Right atrium auricular region (tissue), 2 donors: ENCODE measurements at regions not wholly inside any gene's neighbourhood (a gene's known extent, or its start where the extent isn't known, plus 50 kb on each side); places are given as distances from the start of the nearest gene placed in this dataset.

Experiments used
- DNase-seq: peaks from one replicate; pipeline ENCODE4 v3.0.0-alpha.2; 2019; ENCODE audit warnings: low spot score
- H3K27ac ChIP-seq, 2 donors: fragments of 200-600 bp; sonication (generic); 1 replicate in 1 of 2; 2 replicates in 1 of 2; pipeline ENCODE4 v1.5.1; 2016 to 2019
- H3K27me3 ChIP-seq, 2 donors: fragments of 200-600 bp; sonication (generic); one replicate each; pipeline versions ENCODE4 v1.5.1 to v1.6.0; 2017 to 2019
- H3K36me3 ChIP-seq: fragments of 200-600 bp; sonication (generic); one replicate; pipeline ENCODE4 v1.5.1; 2016
- H3K4me1 ChIP-seq, 2 donors: fragments of 200-600 bp; sonication (generic); one replicate each; pipeline versions ENCODE4 v1.5.1 to v1.6.0; 2017 to 2019
- H3K4me3 ChIP-seq, 2 donors: fragments of 200-600 bp; sonication (generic); 1 replicate in 1 of 2; 2 replicates in 1 of 2; pipeline ENCODE4 v1.5.1; 2017 to 2019; ENCODE audit warnings: mild to moderate bottlenecking in 1 of 2, moderate library complexity in 1 of 2
- H3K9me3 ChIP-seq, 2 donors: fragments of 200-600 bp; sonication (generic); one replicate each; pipeline ENCODE4 v1.5.1; 2019
- TF ChIP-seq, protein P1 (sequence below), 2 donors: fragments of 200-600 bp; sonication (generic); IDR thresholded peaks; one replicate each; pipeline ENCODE4 v1.5.1; 2019; ENCODE audit warnings: antibody characterized with exemption in 2 of 2

DNA sequence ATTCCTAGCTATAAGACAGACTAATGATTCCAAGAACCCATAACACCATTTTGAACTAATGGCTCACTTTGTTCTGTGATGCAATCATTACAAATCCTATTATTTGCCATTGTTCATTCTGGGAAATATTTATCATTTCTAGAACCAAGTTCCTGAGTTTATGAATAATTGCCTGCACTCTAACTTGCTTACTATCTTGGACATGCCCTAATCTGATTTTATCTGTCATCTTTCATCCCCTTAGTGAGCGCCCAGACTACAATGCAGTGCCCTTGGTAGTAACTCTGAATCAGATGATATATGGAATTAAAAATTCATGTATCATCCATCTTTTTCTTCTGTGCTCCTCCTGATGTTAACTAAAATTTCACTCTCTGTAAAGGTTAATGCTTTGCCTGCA lies 703.1 kb upstream of the MDGA2 start:
- Histone ChIP-seq H3K27me3 (no peaks in the 10 kb centered on the region), H3K4me1 (no peaks in the 10 kb centered on the region), H3K27ac (no peak overlapping the region), H3K4me3 (no peak overlapping the region), H3K36me3 (no peaks in the 10 kb centered on the region), H3K9me3 (no peaks in the 10 kb centered on the region)
- no peak for DNase-seq
- TF ChIP-seq, protein P1, sequence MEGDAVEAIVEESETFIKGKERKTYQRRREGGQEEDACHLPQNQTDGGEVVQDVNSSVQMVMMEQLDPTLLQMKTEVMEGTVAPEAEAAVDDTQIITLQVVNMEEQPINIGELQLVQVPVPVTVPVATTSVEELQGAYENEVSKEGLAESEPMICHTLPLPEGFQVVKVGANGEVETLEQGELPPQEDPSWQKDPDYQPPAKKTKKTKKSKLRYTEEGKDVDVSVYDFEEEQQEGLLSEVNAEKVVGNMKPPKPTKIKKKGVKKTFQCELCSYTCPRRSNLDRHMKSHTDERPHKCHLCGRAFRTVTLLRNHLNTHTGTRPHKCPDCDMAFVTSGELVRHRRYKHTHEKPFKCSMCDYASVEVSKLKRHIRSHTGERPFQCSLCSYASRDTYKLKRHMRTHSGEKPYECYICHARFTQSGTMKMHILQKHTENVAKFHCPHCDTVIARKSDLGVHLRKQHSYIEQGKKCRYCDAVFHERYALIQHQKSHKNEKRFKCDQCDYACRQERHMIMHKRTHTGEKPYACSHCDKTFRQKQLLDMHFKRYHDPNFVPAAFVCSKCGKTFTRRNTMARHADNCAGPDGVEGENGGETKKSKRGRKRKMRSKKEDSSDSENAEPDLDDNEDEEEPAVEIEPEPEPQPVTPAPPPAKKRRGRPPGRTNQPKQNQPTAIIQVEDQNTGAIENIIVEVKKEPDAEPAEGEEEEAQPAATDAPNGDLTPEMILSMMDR (IDR thresholded peaks at IDR 0.05): no peak

DNA sequence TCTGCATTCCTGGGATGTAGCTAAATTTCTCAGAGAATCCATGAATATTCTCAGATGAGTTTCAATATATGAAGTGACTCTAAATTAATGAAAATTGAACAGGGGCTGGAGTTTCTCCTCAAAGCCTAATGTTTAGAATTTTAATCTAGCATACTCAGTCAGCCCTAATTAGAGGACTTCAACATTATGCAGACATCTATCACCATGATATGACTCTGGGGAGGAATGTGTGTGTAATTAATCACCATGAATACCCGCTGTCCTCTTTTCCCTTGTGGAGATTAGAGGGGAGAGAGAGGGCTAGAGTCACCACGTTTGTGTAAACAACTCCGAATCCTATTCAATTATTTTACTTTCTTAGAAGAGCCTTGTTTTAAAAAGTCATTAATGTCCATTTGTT lies 698.6 kb upstream of the MDGA2 start:
- Histone ChIP-seq H3K9me3 (no peaks in the 10 kb centered on the region), H3K27ac (no peak overlapping the region), H3K36me3 (no peaks in the 10 kb centered on the region), H3K4me1 (no peaks in the 10 kb centered on the region), H3K27me3 (no peaks in the 10 kb centered on the region), H3K4me3 (no peak overlapping the region)
- no peak for DNase-seq
- TF ChIP-seq, protein P1 (IDR thresholded peaks at IDR 0.05): no peak

DNA sequence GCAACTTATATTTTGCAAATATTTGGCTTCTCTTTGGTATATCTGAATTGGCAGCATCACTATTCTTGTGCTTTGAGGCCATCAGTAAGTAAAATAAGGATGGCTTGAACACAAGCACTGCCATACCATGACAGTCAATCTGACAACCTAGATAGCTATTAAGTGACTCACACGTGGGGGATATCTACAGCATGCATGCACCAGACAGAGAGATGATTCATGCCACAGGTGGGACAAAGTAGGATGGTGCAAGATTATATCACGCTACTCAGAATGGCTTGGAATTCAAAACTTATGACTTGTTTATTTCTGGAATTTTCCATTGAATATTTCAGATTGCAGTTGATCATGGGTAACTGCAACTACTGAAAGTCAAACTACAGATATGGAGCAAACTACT lies 675.6 kb upstream of the MDGA2 start:
- Histone ChIP-seq H3K27ac (no peak overlapping the region), H3K4me1 (no peaks in the 10 kb centered on the region), H3K4me3 (no peak overlapping the region), H3K9me3 (no peaks in the 10 kb centered on the region), H3K36me3 (no peaks in the 10 kb centered on the region), H3K27me3 (no peaks in the 10 kb centered on the region)
- TF ChIP-seq, protein P1 (IDR thresholded peaks at IDR 0.05): no peak
- DNase-seq: no peak

DNA sequence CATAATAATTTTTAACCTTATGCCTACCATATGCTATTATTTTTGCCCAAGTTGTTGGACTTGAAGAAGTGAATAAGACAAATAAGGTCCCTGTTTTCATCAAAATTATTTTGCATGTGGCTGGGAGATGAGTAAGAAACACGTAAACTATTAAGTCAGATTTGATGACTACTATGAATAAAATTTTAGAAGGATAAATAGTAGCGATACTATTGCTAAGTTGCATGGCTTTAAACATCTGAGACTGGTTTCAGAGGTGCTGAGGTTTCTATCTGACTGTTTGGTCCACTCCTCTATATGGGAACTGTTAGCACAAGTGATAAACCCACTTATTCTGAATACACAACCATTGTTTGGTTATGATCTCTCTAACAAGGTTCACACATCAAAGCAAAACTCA lies 674.3 kb upstream of the MDGA2 start:
- Histone ChIP-seq H3K9me3 (no peaks in the 10 kb centered on the region), H3K4me1 (no peaks in the 10 kb centered on the region)
- TF ChIP-seq, protein P1 (IDR thresholded peaks at IDR 0.05): no peak

DNA sequence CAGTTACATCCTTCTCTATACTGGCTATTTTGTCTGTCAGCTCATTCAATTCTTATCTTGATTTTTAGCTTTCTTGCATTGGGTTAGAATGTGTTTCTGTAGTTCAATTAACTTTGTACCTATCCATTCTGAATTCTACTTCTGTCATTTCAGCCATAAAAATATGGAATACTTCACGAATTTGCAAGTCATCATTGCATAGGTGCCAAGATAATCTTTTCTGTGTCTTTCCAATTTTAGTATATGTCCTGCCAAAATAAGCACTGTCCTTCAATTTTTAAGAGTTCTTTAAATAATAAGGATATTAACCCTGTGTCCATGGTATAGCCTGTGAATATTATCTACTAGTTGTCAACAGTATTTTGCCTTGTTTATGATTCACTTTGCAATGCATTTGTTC lies 665.7 kb upstream of the MDGA2 start:
- H3K27ac ChIP-seq: no peak overlapping the region
- H3K36me3 ChIP-seq: no peaks in the 10 kb centered on the region
- DNase-seq: no peak
- no peak overlapping the region for H3K4me3 ChIP-seq
- TF ChIP-seq, protein P1 (IDR thresholded peaks at IDR 0.05): no peak
- no peaks in the 10 kb centered on the region for H3K9me3 ChIP-seq
- H3K4me1 ChIP-seq: no peaks in the 10 kb centered on the region
- no peaks in the 10 kb centered on the region for H3K27me3 ChIP-seq

More for the DNA sequence above, 674.3 kb upstream of the MDGA2 start:
- H3K4me3 ChIP-seq: no peak overlapping the region
- DNase-seq: no peak
- no peaks in the 10 kb centered on the region for H3K36me3 ChIP-seq
- no peaks in the 10 kb centered on the region for H3K27me3 ChIP-seq
- no peak overlapping the region for H3K27ac ChIP-seq

DNA sequence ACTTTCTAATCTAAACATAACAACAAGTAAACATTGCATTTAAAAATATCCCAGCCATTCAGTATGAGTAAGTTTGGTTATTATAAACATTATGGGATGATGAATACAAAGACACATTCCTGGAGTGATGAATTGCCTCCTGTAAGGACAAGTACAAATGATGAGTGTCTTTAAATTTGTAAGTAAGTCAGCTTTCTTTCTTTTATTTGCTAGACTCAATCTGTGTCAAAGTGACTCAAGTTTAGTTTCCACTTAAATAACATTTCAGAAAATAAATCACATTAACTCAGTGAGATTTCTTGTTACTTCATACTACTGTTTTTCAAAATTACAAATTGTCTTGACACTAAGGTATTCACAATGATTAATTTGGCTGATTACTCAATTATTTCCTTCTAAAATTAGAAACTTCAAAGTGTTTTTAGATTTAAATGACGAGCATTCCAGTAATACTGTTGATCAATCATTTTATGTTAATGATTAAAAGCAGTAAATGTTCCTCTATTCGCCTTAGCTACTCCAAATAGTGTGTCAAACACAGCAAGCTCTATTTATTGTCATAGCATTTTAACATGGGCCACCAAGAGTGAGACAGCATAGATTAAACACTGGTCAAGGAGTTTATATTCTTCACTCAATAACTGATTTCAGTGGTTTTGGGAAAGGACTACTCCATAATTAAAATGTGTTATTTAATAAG lies 658.0 kb upstream of the MDGA2 start:
- no peaks in the 10 kb centered on the region for H3K4me1 ChIP-seq
- TF ChIP-seq, protein P1 (IDR thresholded peaks at IDR 0.05): no peak
- H3K4me3 ChIP-seq: no peak overlapping the region
- no peak for DNase-seq
- H3K36me3 ChIP-seq: no peaks in the 10 kb centered on the region
- no peak overlapping the region for H3K27ac ChIP-seq
- H3K27me3 ChIP-seq: no peaks in the 10 kb centered on the region
- H3K9me3 ChIP-seq: no peaks in the 10 kb centered on the region
